Caco-2 (cell line): ENCODE measurements at regions not wholly inside any gene's neighbourhood (a gene's known extent, or its start where the extent isn't known, plus 50 kb on each side); places are given as distances from the start of the nearest gene placed in this dataset.

Source experiments
- BruUV-seq: library from RNA; stranded (reverse); fragments of 400-500 nt; replicated peaks from 2 replicates; lab custom pipeline; 2021; lab: Mats Ljungman, UMichigan
- CTCF ChIA-PET: fragments of 300-600 bp; sonication (Branson Sonifier 250); formaldehyde crosslinking; loops from one replicate; lab custom pipeline; 2022; ENCODE audit warnings: antibody characterized with exemption; lab: Charles Lee
- POLR2A ChIA-PET: fragments of 300-600 bp; sonication (Branson Sonifier 250); formaldehyde crosslinking; loops from one replicate; lab custom pipeline; 2022; ENCODE audit warnings: antibody characterized with exemption; lab: Charles Lee
- DNase-seq, 2 experiments: peaks; one replicate each; pipeline versions ENCODE4 v3.0.0 to v3.0.0-alpha.2; 2020 to 2022
- H3K27me3 ChIP-seq: replicated peaks from 2 replicates; pipeline ENCODE4 v1.6.0; 2011; ENCODE audit warnings: low read length; ENCODE audit not compliant: control insufficient read depth, insufficient read depth
- H3K36me3 ChIP-seq: 2 replicates; pipeline ENCODE4 v1.5.1; 2011; ENCODE audit warnings: low read length; ENCODE audit not compliant: control insufficient read depth, insufficient read depth
- H3K4me1 ChIP-seq: fragments of 250-450 bp; sonication (Bioruptor Pico); 2 replicates; pipeline ENCODE4 v1.5.1; 2020; ENCODE audit warnings: mild to moderate bottlenecking
- H3K4me3 ChIP-seq: 2 replicates; pipeline ENCODE4 v1.5.1; 2011; ENCODE audit warnings: low read depth, mild to moderate bottlenecking, control low read depth, low read length
- H3K9me3 ChIP-seq: fragments of 250-450 bp; sonication (Bioruptor Pico); 2 replicates; pipeline ENCODE4 v1.5.1; 2020; ENCODE audit warnings: mild to moderate bottlenecking, moderate library complexity
- H3K27ac Mint-ChIP-seq: one replicate; pipeline ENCODE4 v1.8.0; 2022; ENCODE audit warnings: mixed read lengths; ENCODE audit not compliant: unreplicated experiment
- H3K27me3 Mint-ChIP-seq: one replicate; pipeline ENCODE4 v1.8.0; 2022; ENCODE audit warnings: mixed read lengths; ENCODE audit not compliant: insufficient read depth, unreplicated experiment
- H3K36me3 Mint-ChIP-seq: one replicate; pipeline ENCODE4 v1.8.0; 2022; ENCODE audit warnings: mild to moderate bottlenecking, mixed read lengths; ENCODE audit not compliant: insufficient read depth, unreplicated experiment
- H3K4me1 Mint-ChIP-seq: one replicate; pipeline ENCODE4 v1.8.0; 2022; ENCODE audit warnings: low read depth, mixed read lengths; ENCODE audit not compliant: unreplicated experiment
- H3K4me3 Mint-ChIP-seq: one replicate; pipeline ENCODE4 v1.8.0; 2022; ENCODE audit warnings: mild to moderate bottlenecking, moderate library complexity, mixed read lengths; ENCODE audit not compliant: unreplicated experiment
- H3K9me3 Mint-ChIP-seq: one replicate; pipeline ENCODE4 v1.8.0; 2022; ENCODE audit warnings: mixed read lengths; ENCODE audit not compliant: unreplicated experiment
- CTCF ChIP-seq, 2 experiments: fragments of 200-600 bp in 1 of 2; IDR thresholded peaks; 1 replicate in 1 of 2; 2 replicates in 1 of 2; pipeline versions ENCODE4 v1.5.1 to v1.8.0; 2011 to 2022; ENCODE audit warnings: antibody characterized with exemption in 1 of 2, control low read depth in 1 of 2, inconsistent platforms in 1 of 2, low read depth in 1 of 2, low read length in 1 of 2, mild to moderate bottlenecking in 1 of 2, moderate library complexity in 1 of 2; ENCODE audit not compliant: insufficient read depth in 1 of 2, severe bottlenecking in 1 of 2, unreplicated experiment in 1 of 2
- intact Hi-C: fragments of 100-400 bp; cut with micrococcal nuclease; formaldehyde crosslinking; loops from one replicate; pipeline ENCODE4 v1.10.0; 2022; ENCODE audit not compliant: unreplicated experiment

DNA sequence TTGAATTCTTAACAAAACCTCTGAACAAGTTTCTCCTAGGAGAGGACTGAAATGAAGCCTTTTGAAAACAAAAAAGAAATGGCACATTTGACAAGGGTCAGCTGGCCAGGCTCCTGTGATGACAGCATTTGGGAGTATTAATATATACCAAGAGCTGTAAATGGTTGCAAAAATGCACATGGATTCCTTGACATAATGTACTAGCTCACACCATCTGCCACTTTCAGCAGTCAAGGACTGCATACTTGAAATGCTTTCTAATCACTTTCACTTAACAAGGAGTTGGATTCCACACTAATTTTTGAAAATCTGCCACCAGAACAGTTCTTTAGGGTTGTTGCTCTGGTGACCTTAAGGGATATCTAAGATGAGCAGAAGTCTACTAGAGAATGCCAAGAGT lies 236.7 kb upstream of the TOX3 start:
- Histone ChIP-seq H3K36me3 (no peaks in the 10 kb centered on the region), H3K27me3 (no peaks in the 10 kb centered on the region; the same call in 1 of the 2 replicates), H3K9me3 (no peaks in the 10 kb centered on the region), H3K4me1 (no peaks in the 10 kb centered on the region), H3K4me3 (no peak overlapping the region)
- no TSS peak for BruUV-seq
- Mint-ChIP-seq H3K27ac (no peak overlapping the region), H3K27me3 (peaks cover 12% of the 10 kb centered on the region), H3K36me3 (no peaks in the 10 kb centered on the region), H3K4me3 (no peak overlapping the region), H3K4me1 (no peaks in the 10 kb centered on the region), H3K9me3 (no peaks in the 10 kb centered on the region)
- intact Hi-C loops = no loop called here
- CTCF ChIA-PET = no interaction called here
- POLR2A ChIA-PET = no interaction called here
- no peak for DNase-seq
- TF ChIP-seq CTCF (IDR thresholded peaks at IDR 0.05; ENCODE audit: insufficient read depth in 1 of 2, low read depth in 1 of 2, low read length in 1 of 2, severe bottlenecking in 1 of 2, unreplicated experiment in 1 of 2) = no peak

DNA sequence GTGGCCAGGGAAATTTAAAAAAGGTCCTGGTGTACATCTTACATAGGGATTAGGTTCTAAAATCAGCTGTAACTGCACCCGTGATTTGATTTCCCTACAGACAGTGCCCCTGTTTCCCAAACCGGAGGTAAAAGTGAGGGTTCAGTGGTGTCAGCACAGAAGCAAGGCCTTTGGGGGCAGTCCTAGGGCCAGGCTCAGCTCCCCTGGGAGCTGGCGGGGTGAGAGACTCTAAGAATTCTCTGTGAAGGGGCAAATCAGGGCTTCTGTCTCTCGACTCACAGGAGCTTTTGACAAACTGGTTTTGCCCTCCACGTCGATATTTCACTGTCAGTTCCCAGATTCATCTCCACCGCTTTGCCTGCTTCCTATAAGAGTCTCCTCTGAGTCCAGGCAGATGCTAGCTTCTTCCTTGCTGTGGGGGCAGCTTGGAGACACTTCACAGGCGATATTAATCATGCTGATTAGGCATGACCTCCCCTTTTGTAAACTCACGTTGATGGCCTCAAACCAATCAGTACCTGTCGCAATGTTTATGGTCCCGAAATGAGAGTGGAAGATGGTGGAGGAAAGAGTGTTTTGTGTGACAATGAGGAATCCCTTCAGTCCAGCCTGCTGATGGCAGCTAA lies 234.2 kb upstream of the TOX3 start:
- ChIA-PET POLR2A (no interaction called here), CTCF (interaction anchor here (0.5 kb wide), 1 partner anchor 1303 kb away, joined by 10 read pairs; no protein-coding TSS in a partner anchor)
- H3K4me1 ChIP-seq = no peaks in the 10 kb centered on the region
- no peaks in the 10 kb centered on the region; the same call in 1 of the 2 replicates for H3K27me3 ChIP-seq
- Mint-ChIP-seq H3K27me3 (peaks cover 9% of the 10 kb centered on the region), H3K9me3 (no peaks in the 10 kb centered on the region), H3K4me1 (no peaks in the 10 kb centered on the region), H3K36me3 (no peaks in the 10 kb centered on the region), H3K4me3 (no peak overlapping the region), H3K27ac (no peak overlapping the region)
- DNase-seq = no peak
- H3K4me3 ChIP-seq = no peak overlapping the region
- BruUV-seq = no TSS peak
- no peaks in the 10 kb centered on the region for H3K36me3 ChIP-seq
- intact Hi-C loops = no loop called here
- H3K9me3 ChIP-seq = no peaks in the 10 kb centered on the region
- TF ChIP-seq CTCF (IDR thresholded peaks at IDR 0.05; ENCODE audit: insufficient read depth in 1 of 2, low read depth in 1 of 2, low read length in 1 of 2, severe bottlenecking in 1 of 2, unreplicated experiment in 1 of 2) = no peak

DNA sequence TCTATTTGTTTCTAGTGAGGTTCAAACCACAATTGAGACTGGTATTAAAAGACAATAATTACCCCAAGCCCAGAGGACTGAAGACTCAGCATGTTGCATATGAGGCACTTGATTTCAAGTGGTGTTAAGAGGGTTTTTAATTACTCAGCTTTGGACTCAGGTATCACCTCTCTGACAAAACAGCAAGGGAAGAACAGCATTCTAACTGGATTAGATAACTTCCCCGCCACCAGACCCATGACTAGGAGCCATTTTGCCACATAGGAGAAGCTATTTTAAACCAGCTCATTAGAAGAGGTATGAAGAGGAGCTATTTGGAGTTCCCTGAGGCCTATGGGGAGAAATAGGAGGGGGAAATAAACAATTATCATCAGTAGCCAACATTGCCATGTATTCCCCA lies 226.1 kb upstream of the TOX3 start:
- TF ChIP-seq CTCF (IDR thresholded peaks at IDR 0.05; ENCODE audit: insufficient read depth in 1 of 2, low read depth in 1 of 2, low read length in 1 of 2, severe bottlenecking in 1 of 2, unreplicated experiment in 1 of 2) = no peak
- no peak for DNase-seq
- ChIA-PET POLR2A (no interaction called here), CTCF (no interaction called here)
- Histone ChIP-seq H3K4me1 (no peaks in the 10 kb centered on the region), H3K27me3 (0 out of 2 replicates have a peak, but pooled peaks cover 1% of the 10 kb centered on the region), H3K36me3 (no peaks in the 10 kb centered on the region), H3K9me3 (no peaks in the 10 kb centered on the region), H3K4me3 (no peak overlapping the region)
- Mint-ChIP-seq H3K27ac (no peak overlapping the region), H3K4me1 (no peaks in the 10 kb centered on the region), H3K4me3 (no peak overlapping the region), H3K9me3 (no peaks in the 10 kb centered on the region), H3K36me3 (no peaks in the 10 kb centered on the region), H3K27me3 (peaks cover under 1% of the 10 kb centered on the region)
- BruUV-seq = no TSS peak
- intact Hi-C loops = no loop called here
